ENCODE measurements at regions not wholly inside any gene's neighbourhood (a gene's known extent, or its start where the extent isn't known, plus 50 kb on each side); places are given as distances from the start of the nearest gene placed in this dataset.
"Not testable (repeated sequence)": the region's sequence is repeated elsewhere in the genome, so short reads cannot be mapped to it uniquely, and the experiment has no call there.

GRCh38 chr17:20781869-20782268 is 202.3 kb downstream of the CDRT15L2 start:
- not testable (repeated sequence) for TF ChIP-seq EZH2 (IDR thresholded peaks at IDR 0.05); CBX3 (IDR thresholded peaks at IDR 0.05; ENCODE audit: low read depth); RAD21 (IDR thresholded peaks at IDR 0.05; ENCODE audit: low read depth); POLR2AphosphoS5 (IDR thresholded peaks at IDR 0.05; ENCODE audit: low read depth, low read length); POLR2A (IDR thresholded peaks at IDR 0.05; ENCODE audit: borderline replicate concordance, extremely low read depth, insufficient read depth, insufficient read length)

Measured in HCT116 (cell line).